ENCODE measurements at regions not wholly inside any gene's neighbourhood (a gene's known extent, or its start where the extent isn't known, plus 50 kb on each side); places are given as distances from the start of the nearest gene placed in this dataset.

GRCh38 chr17:27240802-27241155 is 53.1 kb upstream of the WSB1 start:
- no peak for TF ChIP-seq POLR2A (IDR thresholded peaks at IDR 0.05)
- no peak for TF ChIP-seq CTCF (IDR thresholded peaks at IDR 0.05)
- TF ChIP-seq POLR2AphosphoS5 (IDR thresholded peaks at IDR 0.05) = no peak
